ENCODE measurements at regions not wholly inside any gene's neighbourhood (a gene's known extent, or its start where the extent isn't known, plus 50 kb on each side); places are given as distances from the start of the nearest gene placed in this dataset.

DNA sequence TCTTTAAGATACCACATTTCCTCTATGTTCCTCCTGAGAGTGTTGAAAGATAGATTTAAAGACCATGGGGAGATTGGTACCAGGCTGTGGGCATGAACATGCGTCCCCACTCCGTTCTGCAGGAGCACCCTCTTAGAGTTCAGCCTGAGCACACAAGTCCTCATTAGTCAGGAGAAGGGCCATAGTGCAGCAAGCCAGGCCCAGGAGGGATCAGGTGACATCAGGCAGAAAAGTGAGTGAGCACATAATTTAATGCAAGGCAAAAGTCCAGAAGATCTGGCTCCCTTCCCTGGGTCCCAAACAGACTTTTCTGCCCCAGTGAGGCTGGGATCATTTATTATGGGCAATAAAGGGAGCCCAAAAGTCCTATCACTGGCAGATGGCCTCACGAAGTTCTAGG is 263.7 kb upstream of the AGTR2 start:
- TF ChIP-seq, protein P1, sequence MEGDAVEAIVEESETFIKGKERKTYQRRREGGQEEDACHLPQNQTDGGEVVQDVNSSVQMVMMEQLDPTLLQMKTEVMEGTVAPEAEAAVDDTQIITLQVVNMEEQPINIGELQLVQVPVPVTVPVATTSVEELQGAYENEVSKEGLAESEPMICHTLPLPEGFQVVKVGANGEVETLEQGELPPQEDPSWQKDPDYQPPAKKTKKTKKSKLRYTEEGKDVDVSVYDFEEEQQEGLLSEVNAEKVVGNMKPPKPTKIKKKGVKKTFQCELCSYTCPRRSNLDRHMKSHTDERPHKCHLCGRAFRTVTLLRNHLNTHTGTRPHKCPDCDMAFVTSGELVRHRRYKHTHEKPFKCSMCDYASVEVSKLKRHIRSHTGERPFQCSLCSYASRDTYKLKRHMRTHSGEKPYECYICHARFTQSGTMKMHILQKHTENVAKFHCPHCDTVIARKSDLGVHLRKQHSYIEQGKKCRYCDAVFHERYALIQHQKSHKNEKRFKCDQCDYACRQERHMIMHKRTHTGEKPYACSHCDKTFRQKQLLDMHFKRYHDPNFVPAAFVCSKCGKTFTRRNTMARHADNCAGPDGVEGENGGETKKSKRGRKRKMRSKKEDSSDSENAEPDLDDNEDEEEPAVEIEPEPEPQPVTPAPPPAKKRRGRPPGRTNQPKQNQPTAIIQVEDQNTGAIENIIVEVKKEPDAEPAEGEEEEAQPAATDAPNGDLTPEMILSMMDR (conservative IDR thresholded peaks at IDR 0.05 in 1 of 2, IDR thresholded peaks at IDR 0.05 in 1 of 2; ENCODE audit: extremely low read depth in 1 of 2, insufficient read depth in 1 of 2, low read depth in 1 of 2, low read length in 2 of 2), result no peak
- TF ChIP-seq EZH2 (IDR thresholded peaks at IDR 0.05; ENCODE audit: borderline replicate concordance, low read length), result no peak

Data from mammary epithelial cell (primary cell).